ENCODE measurements at regions not wholly inside any gene's neighbourhood (a gene's known extent, or its start where the extent isn't known, plus 50 kb on each side); places are given as distances from the start of the nearest gene placed in this dataset.

DNA sequence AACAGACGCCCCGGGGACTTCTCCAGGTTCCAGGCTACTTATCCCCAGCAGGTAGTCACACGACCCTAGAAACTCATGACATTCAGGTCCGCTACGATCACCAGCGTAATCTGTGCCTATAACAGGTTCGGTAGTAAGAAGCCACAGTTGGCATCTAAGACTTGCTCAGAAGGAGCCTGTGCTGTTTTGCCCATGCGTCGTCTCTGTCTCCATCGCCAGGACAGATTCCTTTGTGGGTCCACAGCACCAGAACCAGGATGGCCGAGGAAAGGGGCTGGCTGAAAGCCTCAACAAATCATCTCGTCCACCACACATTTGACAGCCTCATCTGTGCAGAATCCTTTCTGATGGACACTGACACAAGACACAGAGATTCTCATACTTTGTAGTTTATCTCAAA is 319.5 kb upstream of the AGA start:
- Histone ChIP-seq H3K27ac (ENCODE audit: low read depth, low read length) (no peak overlapping the region), H3K4me3 (replicated peaks in 1 of 2; ENCODE audit: low read depth in 1 of 2, low read length in 2 of 2) (no peak overlapping the region), H3K27me3 (ENCODE audit: insufficient read depth, low read length) (no peaks in the 10 kb centered on the region), H3K36me3 (ENCODE audit: control insufficient read depth in 1 of 2, insufficient read depth in 2 of 2, low read length in 2 of 2) (no peaks in the 10 kb centered on the region), H4K20me1 (ENCODE audit: insufficient read depth) (no peaks in the 10 kb centered on the region), H3K4me1 (ENCODE audit: control insufficient read depth in 1 of 2, insufficient read depth in 2 of 2, low read length in 2 of 2) (no peaks in the 10 kb centered on the region), H3K4me2 (ENCODE audit: low read length) (no peak overlapping the region), H3K9me2 (ENCODE audit: insufficient read depth) (no peaks in the 10 kb centered on the region), H3K79me2 (ENCODE audit: insufficient read depth, low read length) (no peaks in the 10 kb centered on the region), H3K9ac (ENCODE audit: low read length) (no peak overlapping the region), H2AFZ (ENCODE audit: low read depth, low read length, poor library complexity, severe bottlenecking) (no peak overlapping the region), H3K9me3 (ENCODE audit: control insufficient read depth in 1 of 2, insufficient read depth in 1 of 2, low read depth in 1 of 2, low read length in 2 of 2) (no peaks in the 10 kb centered on the region)
- ChIA-PET POLR2A (no interaction called here), CTCF (no interaction called here), RAD21 (ENCODE audit: low non-redundant PET in 1 of 2, low total read pairs in 2 of 2, uncharacterized antibody in 2 of 2, unreplicated experiment in 2 of 2) (no interaction called here)
- intact Hi-C loops (cut with micrococcal nuclease) = no loop called here
- DNase-seq (ENCODE audit: low read depth, low spot score) = no peak
- ATAC-seq = no peak
- TF ChIP-seq, protein P1, sequence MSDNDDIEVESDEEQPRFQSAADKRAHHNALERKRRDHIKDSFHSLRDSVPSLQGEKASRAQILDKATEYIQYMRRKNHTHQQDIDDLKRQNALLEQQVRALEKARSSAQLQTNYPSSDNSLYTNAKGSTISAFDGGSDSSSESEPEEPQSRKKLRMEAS (IDR thresholded peaks at IDR 0.05) = no peak
- TF ChIP-seq SIN3A (IDR thresholded peaks at IDR 0.05; ENCODE audit: low read depth) (no peak), CBX3 (IDR thresholded peaks at IDR 0.05; ENCODE audit: low read depth) (no peak)
- no TSS peak for BruUV-seq (replicated peaks)

DNA sequence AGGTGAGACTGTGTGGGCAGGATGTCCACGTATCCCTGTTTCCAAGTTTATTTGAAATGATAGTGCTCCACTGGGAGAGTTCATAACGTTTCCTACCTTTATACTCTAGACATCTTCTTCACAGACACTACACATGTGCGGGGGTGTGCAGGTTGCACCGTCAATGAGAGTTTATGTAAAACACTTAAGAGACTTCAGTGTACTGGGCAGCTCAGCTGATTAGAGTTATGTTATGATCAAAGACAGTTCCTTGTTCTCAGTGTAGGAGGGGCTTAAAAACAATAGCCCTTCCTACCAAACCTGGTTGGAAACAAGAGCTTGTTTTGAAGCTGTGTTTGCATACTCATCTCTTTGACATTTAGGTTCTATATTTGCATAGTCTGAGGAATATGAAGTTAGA is 326.9 kb upstream of the AGA start:
- Histone ChIP-seq H3K79me2 (ENCODE audit: insufficient read depth, low read length) (no peaks in the 10 kb centered on the region), H3K9me3 (ENCODE audit: control insufficient read depth in 1 of 2, insufficient read depth in 1 of 2, low read depth in 1 of 2, low read length in 2 of 2) (no peaks in the 10 kb centered on the region), H3K36me3 (ENCODE audit: control insufficient read depth in 1 of 2, insufficient read depth in 2 of 2, low read length in 2 of 2) (no peaks in the 10 kb centered on the region), H3K27me3 (ENCODE audit: insufficient read depth, low read length) (no peaks in the 10 kb centered on the region), H3K9me2 (ENCODE audit: insufficient read depth) (no peaks in the 10 kb centered on the region), H4K20me1 (ENCODE audit: insufficient read depth) (no peaks in the 10 kb centered on the region), H3K4me3 (replicated peaks in 1 of 2; ENCODE audit: low read depth in 1 of 2, low read length in 2 of 2) (no peak overlapping the region), H2AFZ (ENCODE audit: low read depth, low read length, poor library complexity, severe bottlenecking) (no peak overlapping the region), H3K4me1 (ENCODE audit: control insufficient read depth in 1 of 2, insufficient read depth in 2 of 2, low read length in 2 of 2) (no peaks in the 10 kb centered on the region), H3K27ac (ENCODE audit: low read depth, low read length) (no peak overlapping the region), H3K9ac (ENCODE audit: low read length) (no peak overlapping the region), H3K4me2 (ENCODE audit: low read length) (no peak overlapping the region)
- intact Hi-C loops (cut with micrococcal nuclease) = no loop called here
- DNase-seq (ENCODE audit: low read depth, low spot score) = no peak
- no peak for TF ChIP-seq ZNF274 (IDR thresholded peaks at IDR 0.05; ENCODE audit: low read depth, low read length)
- CTCF ChIA-PET = no interaction called here
- ATAC-seq = no peak
- RAD21 ChIA-PET (ENCODE audit: low non-redundant PET in 1 of 2, low total read pairs in 2 of 2, uncharacterized antibody in 2 of 2, unreplicated experiment in 2 of 2) = no interaction called here
- POLR2A ChIA-PET = no interaction called here
- BruUV-seq (replicated peaks) = no TSS peak

DNA sequence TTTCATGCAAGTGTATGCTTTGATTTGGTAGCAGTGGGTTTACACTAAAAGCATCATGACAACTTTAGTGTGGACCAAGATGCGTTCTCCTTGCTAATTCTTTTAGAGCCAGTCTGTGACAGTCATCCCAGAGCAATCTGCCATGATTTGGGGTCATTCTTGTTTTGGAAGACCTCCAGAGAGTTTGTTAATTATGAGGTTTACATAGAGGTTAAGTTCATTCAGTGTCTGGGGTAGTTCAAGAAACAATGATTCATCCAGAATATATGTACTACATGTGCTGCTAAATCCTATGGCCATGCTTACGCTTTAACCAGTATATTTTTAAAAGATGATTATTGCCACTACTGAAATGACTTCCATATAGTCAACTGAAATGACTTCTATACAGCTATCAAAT is 328.5 kb upstream of the AGA start:
- no peaks in the 10 kb centered on the region for H3K27me3 ChIP-seq (ENCODE audit: insufficient read depth, low read length)
- H3K9ac ChIP-seq (ENCODE audit: low read length) = no peak overlapping the region
- BruUV-seq (replicated peaks) = no TSS peak
- ATAC-seq = no peak
- no peaks in the 10 kb centered on the region for H3K9me3 ChIP-seq (ENCODE audit: control insufficient read depth in 1 of 2, insufficient read depth in 1 of 2, low read depth in 1 of 2, low read length in 2 of 2)
- no peaks in the 10 kb centered on the region for H3K4me1 ChIP-seq (ENCODE audit: control insufficient read depth in 1 of 2, insufficient read depth in 2 of 2, low read length in 2 of 2)
- H3K4me3 ChIP-seq (replicated peaks in 1 of 2; ENCODE audit: low read depth in 1 of 2, low read length in 2 of 2) = no peak overlapping the region
- POLR2A ChIA-PET = no interaction called here
- H3K79me2 ChIP-seq (ENCODE audit: insufficient read depth, low read length) = no peaks in the 10 kb centered on the region
- no peaks in the 10 kb centered on the region for H3K9me2 ChIP-seq (ENCODE audit: insufficient read depth)
- H2AFZ ChIP-seq (ENCODE audit: low read depth, low read length, poor library complexity, severe bottlenecking) = no peak overlapping the region
- DNase-seq (ENCODE audit: low read depth, low spot score) = no peak
- no peak overlapping the region for H3K27ac ChIP-seq (ENCODE audit: low read depth, low read length)
- no peaks in the 10 kb centered on the region for H3K36me3 ChIP-seq (ENCODE audit: control insufficient read depth in 1 of 2, insufficient read depth in 2 of 2, low read length in 2 of 2)
- RAD21 ChIA-PET (ENCODE audit: low non-redundant PET in 1 of 2, low total read pairs in 2 of 2, uncharacterized antibody in 2 of 2, unreplicated experiment in 2 of 2) = no interaction called here
- CTCF ChIA-PET = no interaction called here
- no peak overlapping the region for H3K4me2 ChIP-seq (ENCODE audit: low read length)
- no peaks in the 10 kb centered on the region for H4K20me1 ChIP-seq (ENCODE audit: insufficient read depth)
- intact Hi-C loops (cut with micrococcal nuclease) = no loop called here
- TF ChIP-seq JUND (IDR thresholded peaks at IDR 0.05) = no peak
- no peak for TF ChIP-seq ZFX (IDR thresholded peaks at IDR 0.05)
- TF ChIP-seq, protein P2, sequence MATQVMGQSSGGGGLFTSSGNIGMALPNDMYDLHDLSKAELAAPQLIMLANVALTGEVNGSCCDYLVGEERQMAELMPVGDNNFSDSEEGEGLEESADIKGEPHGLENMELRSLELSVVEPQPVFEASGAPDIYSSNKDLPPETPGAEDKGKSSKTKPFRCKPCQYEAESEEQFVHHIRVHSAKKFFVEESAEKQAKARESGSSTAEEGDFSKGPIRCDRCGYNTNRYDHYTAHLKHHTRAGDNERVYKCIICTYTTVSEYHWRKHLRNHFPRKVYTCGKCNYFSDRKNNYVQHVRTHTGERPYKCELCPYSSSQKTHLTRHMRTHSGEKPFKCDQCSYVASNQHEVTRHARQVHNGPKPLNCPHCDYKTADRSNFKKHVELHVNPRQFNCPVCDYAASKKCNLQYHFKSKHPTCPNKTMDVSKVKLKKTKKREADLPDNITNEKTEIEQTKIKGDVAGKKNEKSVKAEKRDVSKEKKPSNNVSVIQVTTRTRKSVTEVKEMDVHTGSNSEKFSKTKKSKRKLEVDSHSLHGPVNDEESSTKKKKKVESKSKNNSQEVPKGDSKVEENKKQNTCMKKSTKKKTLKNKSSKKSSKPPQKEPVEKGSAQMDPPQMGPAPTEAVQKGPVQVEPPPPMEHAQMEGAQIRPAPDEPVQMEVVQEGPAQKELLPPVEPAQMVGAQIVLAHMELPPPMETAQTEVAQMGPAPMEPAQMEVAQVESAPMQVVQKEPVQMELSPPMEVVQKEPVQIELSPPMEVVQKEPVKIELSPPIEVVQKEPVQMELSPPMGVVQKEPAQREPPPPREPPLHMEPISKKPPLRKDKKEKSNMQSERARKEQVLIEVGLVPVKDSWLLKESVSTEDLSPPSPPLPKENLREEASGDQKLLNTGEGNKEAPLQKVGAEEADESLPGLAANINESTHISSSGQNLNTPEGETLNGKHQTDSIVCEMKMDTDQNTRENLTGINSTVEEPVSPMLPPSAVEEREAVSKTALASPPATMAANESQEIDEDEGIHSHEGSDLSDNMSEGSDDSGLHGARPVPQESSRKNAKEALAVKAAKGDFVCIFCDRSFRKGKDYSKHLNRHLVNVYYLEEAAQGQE (IDR thresholded peaks at IDR 0.05; ENCODE audit: low read depth) = no peak
- TF ChIP-seq POLR2A (IDR thresholded peaks at IDR 0.05; ENCODE audit: borderline replicate concordance, extremely low read depth, insufficient read depth, insufficient read length) = no peak
- no peak for TF ChIP-seq SP1 (IDR thresholded peaks at IDR 0.05; ENCODE audit: low read depth)
- TF ChIP-seq SIN3A (IDR thresholded peaks at IDR 0.05; ENCODE audit: low read depth) = no peak
- TF ChIP-seq YY1 (IDR thresholded peaks at IDR 0.05; ENCODE audit: extremely low read depth, insufficient replicate concordance, low read depth, low read length) = no peak
- no peak for TF ChIP-seq SRF (IDR thresholded peaks at IDR 0.05; ENCODE audit: low read depth)
- no peak for TF ChIP-seq FOSL1 (IDR thresholded peaks at IDR 0.05; ENCODE audit: low read depth)

Data from HCT116 (cell line).